Sigmoid colon (tissue), 6 donors: ENCODE measurements at regions not wholly inside any gene's neighbourhood (a gene's known extent, or its start where the extent isn't known, plus 50 kb on each side); places are given as distances from the start of the nearest gene placed in this dataset.

Source experiments
- DNase-seq: peaks from one replicate; pipeline ENCODE4 v3.0.0-alpha.2; 2019
- H3K27ac ChIP-seq, 4 donors: fragments of 200-600 bp; sonication (generic); one replicate each; pipeline ENCODE4 v1.5.1; 2016 to 2019; ENCODE audit warnings: mild to moderate bottlenecking in 1 of 4
- H3K27me3 ChIP-seq, 3 donors: fragments of 200-600 bp; sonication (generic); one replicate each; pipeline ENCODE4 v1.5.1; 2019; ENCODE audit warnings: mild to moderate bottlenecking in 1 of 3
- H3K36me3 ChIP-seq, 4 donors: fragments of 200-600 bp; sonication (generic); one replicate each; pipeline ENCODE4 v1.5.1; 2016 to 2019
- H3K4me1 ChIP-seq, 4 donors: fragments of 200-600 bp; sonication (generic); one replicate each; pipeline ENCODE4 v1.5.1; 2017 to 2019
- H3K4me3 ChIP-seq, 4 donors: fragments of 200-600 bp; sonication (generic); one replicate each; pipeline ENCODE4 v1.5.1; 2017 to 2019; ENCODE audit warnings: mild to moderate bottlenecking in 2 of 4, moderate library complexity in 1 of 4
- H3K9me3 ChIP-seq, 4 donors: fragments of 200-600 bp in 3 of 4; sonication (generic) in 3 of 4; one replicate each; pipeline versions ENCODE4 v1.5.1 to v1.6.1; 2013 to 2019
- EP300 ChIP-seq, 4 donors: sonication (generic); formaldehyde crosslinking; IDR thresholded peaks; one replicate each; pipeline ENCODE4 v1.6.1; 2017; ENCODE audit warnings: antibody characterized with exemption in 4 of 4
- POLR2A ChIP-seq, 2 donors: fragments of 450-650 bp; IDR thresholded peaks; one replicate each; pipeline ENCODE4 v1.6.1; 2016; ENCODE audit warnings: antibody characterized with exemption in 2 of 2, mild to moderate bottlenecking in 2 of 2, moderate library complexity in 2 of 2
- POLR2AphosphoS5 ChIP-seq, 4 donors: sonication (generic); formaldehyde crosslinking; IDR thresholded peaks; one replicate each; pipeline ENCODE4 v1.6.1; 2017; ENCODE audit warnings: antibody characterized with exemption in 4 of 4
- WGBS, 2 donors: extraction: QIAGEN DNeasy Blood & Tissue Kit; methylation state at CpG; one replicate each; pipeline ENCODE4 v1.1.7; 2013; 5-methylcytosine and 5-hydroxymethylcytosine counted together
- intact Hi-C: fragments of 100-400 bp; cut with DNase I; formaldehyde crosslinking; loops from one replicate; pipeline ENCODE4 v1.15.1; 2023
- TF ChIP-seq, protein P1 (sequence below), 4 experiments: fragments of 450-650 bp in 3 of 4; fragments of 200-600 bp in 1 of 4; IDR thresholded peaks; one replicate each; pipeline ENCODE4 v1.5.1; 2016 to 2019; ENCODE audit warnings: antibody characterized with exemption in 4 of 4, mild to moderate bottlenecking in 3 of 4, moderate library complexity in 2 of 4
- donor health status: healthy with polysubstance abuse.
- donor health status: healthy.

- Histone ChIP-seq H3K4me3 (no peak overlapping the region), H3K27ac (no peak overlapping the region), H3K36me3 (no peaks in the 10 kb centered on the region), H3K4me1 (no peaks in the 10 kb centered on the region), H3K9me3 (no peaks in the 10 kb centered on the region), H3K27me3 (no peaks in the 10 kb centered on the region)
- WGBS, 2 donors = 88% methylated on average over 7 of the region's 7 CpGs
- no peak for DNase-seq
- no peak for TF ChIP-seq POLR2AphosphoS5 (IDR thresholded peaks at IDR 0.05)
- TF ChIP-seq EP300 (IDR thresholded peaks at IDR 0.05) = no peak
- TF ChIP-seq POLR2A (IDR thresholded peaks at IDR 0.05) = no peak
- TF ChIP-seq, protein P1, sequence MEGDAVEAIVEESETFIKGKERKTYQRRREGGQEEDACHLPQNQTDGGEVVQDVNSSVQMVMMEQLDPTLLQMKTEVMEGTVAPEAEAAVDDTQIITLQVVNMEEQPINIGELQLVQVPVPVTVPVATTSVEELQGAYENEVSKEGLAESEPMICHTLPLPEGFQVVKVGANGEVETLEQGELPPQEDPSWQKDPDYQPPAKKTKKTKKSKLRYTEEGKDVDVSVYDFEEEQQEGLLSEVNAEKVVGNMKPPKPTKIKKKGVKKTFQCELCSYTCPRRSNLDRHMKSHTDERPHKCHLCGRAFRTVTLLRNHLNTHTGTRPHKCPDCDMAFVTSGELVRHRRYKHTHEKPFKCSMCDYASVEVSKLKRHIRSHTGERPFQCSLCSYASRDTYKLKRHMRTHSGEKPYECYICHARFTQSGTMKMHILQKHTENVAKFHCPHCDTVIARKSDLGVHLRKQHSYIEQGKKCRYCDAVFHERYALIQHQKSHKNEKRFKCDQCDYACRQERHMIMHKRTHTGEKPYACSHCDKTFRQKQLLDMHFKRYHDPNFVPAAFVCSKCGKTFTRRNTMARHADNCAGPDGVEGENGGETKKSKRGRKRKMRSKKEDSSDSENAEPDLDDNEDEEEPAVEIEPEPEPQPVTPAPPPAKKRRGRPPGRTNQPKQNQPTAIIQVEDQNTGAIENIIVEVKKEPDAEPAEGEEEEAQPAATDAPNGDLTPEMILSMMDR (IDR thresholded peaks at IDR 0.05) = no peak
- intact Hi-C loops = no loop called here
These were observed 208.1 kb downstream of the NEBL start for GRCh38 chr10:20688797-20689544.

DNA sequence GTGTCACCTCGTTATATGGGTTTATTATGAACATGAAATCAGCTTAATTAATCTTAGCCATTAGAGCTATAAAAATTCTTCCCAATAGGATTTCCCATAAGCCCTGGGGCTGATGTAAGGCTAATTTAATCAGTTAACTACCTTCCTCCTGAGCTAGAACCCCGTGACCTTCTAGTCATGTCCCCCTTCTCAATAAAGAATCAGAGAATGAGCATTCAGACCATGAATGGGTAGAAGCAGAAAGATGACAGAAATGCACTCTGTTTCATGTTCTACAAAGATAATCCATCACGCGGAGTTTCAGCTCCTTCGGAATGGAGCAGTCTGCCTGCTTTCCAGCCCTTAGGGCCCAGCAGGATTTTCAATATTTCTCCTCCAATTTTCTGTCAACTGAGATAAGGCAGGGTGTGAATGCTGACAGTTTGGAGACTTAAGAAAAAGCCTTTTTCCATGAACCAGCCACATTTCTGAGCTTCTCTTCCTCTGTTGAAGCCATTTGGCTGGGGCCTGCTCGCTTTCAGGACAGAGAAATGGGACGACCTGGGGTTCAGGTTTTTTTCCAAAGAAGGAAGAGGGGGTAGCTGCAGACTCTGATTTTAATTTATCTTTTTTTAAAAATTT, 211.0 kb downstream of the NEBL start:
- intact Hi-C loops = no loop called here
- TF ChIP-seq, protein P1 (IDR thresholded peaks at IDR 0.05) = no peak
- TF ChIP-seq EP300 (IDR thresholded peaks at IDR 0.05) (no peak), POLR2A (IDR thresholded peaks at IDR 0.05) (no peak)
- DNase-seq = no peak
- no peak overlapping the region for H3K27ac ChIP-seq
- no peaks in the 10 kb centered on the region for H3K36me3 ChIP-seq
- H3K9me3 ChIP-seq = no peaks in the 10 kb centered on the region
- 82 to 93% methylated on average over 7 of the region's 7 CpGs for WGBS, 2 donors
- H3K27me3 ChIP-seq = no peaks in the 10 kb centered on the region
- no peak overlapping the region for H3K4me3 ChIP-seq
- H3K4me1 ChIP-seq = no peaks in the 10 kb centered on the region

DNA sequence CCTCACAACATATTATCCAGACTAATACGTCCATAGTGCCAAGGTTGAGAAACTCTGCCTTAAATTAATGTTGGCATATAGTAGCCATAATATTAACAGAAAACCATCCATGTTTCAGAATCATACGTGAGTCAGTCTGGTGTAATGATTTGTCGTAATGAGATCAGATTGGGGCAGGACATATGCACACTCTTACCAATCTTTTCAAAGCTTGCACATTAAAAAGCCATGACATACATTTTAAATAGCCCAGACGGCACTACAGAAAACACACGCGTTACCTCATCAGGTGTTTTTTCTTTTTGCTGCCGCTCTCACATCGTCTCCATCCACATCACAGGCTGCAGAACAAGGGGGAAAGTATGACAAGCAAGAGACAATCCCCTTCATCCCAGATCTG, 211.6 kb downstream of the NEBL start:
- Histone ChIP-seq H3K36me3 (no peaks in the 10 kb centered on the region), H3K4me1 (no peaks in the 10 kb centered on the region), H3K27me3 (no peaks in the 10 kb centered on the region), H3K4me3 (no peak overlapping the region), H3K9me3 (no peaks in the 10 kb centered on the region), H3K27ac (no peak overlapping the region)
- WGBS, 2 donors = 88 to 97% methylated on average over 8 of the region's 8 CpGs
- DNase-seq = no peak
- TF ChIP-seq EP300 (IDR thresholded peaks at IDR 0.05) (no peak), POLR2A (IDR thresholded peaks at IDR 0.05) (no peak), POLR2AphosphoS5 (IDR thresholded peaks at IDR 0.05) (no peak)
- TF ChIP-seq, protein P1 (IDR thresholded peaks at IDR 0.05) = no peak
- intact Hi-C loops = no loop called here

DNA sequence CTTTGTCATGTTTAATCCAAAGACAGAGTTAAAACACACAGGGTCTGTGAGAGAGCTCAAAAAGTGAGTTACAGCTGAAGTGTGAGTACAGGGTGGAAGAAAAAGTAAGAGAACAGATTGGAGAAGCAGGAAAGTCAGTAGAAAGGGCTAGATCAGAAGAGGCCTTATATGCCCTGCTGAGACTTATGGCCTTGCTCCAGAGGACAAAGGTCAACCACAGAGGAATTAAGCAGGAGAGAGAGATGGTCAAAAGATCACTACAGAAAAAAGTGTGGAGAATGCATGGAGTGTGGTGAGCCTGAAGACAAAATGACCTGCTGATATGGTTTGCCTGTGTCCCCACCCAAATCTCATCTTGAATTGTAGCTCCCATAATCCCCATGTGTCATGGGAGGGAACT, 213.8 kb downstream of the NEBL start:
- no peaks in the 10 kb centered on the region for H3K27me3 ChIP-seq
- H3K4me3 ChIP-seq = no peak overlapping the region
- no peak overlapping the region for H3K27ac ChIP-seq
- H3K9me3 ChIP-seq = no peaks in the 10 kb centered on the region
- TF ChIP-seq EP300 (IDR thresholded peaks at IDR 0.05) = no peak
- TF ChIP-seq, protein P1 (IDR thresholded peaks at IDR 0.05) = no peak
- no peak for TF ChIP-seq POLR2A (IDR thresholded peaks at IDR 0.05)
- TF ChIP-seq POLR2AphosphoS5 (IDR thresholded peaks at IDR 0.05) = no peak
- H3K4me1 ChIP-seq = no peaks in the 10 kb centered on the region
- DNase-seq = no peak
- H3K36me3 ChIP-seq = no peaks in the 10 kb centered on the region
- intact Hi-C loops = no loop called here
